Type B pancreatic cell (in vitro differentiated cells): ENCODE measurements at regions not wholly inside any gene's neighbourhood (a gene's known extent, or its start where the extent isn't known, plus 50 kb on each side); places are given as distances from the start of the nearest gene placed in this dataset.

Experiments
- DNase-seq: peaks from one replicate; pipeline ENCODE4 v3.0.0; 2021; ENCODE audit warnings: mixed read lengths; ENCODE audit not compliant: unreplicated experiment; ENCODE audit errors: extremely low spot score
- H3K27ac Mint-ChIP-seq: 2 replicates; pipeline ENCODE4 v1.8.0; 2021; ENCODE audit warnings: mild to moderate bottlenecking, mixed read lengths
- H3K27me3 Mint-ChIP-seq: 2 replicates; pipeline ENCODE4 v1.8.0; 2021; ENCODE audit warnings: mixed read lengths
- H3K36me3 Mint-ChIP-seq: 2 replicates; pipeline ENCODE4 v1.8.0; 2021; ENCODE audit warnings: mixed read lengths
- H3K4me1 Mint-ChIP-seq: one replicate; pipeline ENCODE4 v1.8.0; 2021; ENCODE audit warnings: mixed read lengths; ENCODE audit not compliant: unreplicated experiment
- H3K4me3 Mint-ChIP-seq: 2 replicates; pipeline ENCODE4 v1.8.0; 2021; ENCODE audit warnings: mild to moderate bottlenecking, mixed read lengths
- H3K9me3 Mint-ChIP-seq: 2 replicates; pipeline ENCODE4 v1.8.0; 2021; ENCODE audit warnings: mixed read lengths
- TF ChIP-seq, protein P1 (sequence below): fragments of 200-600 bp; sonication (generic); conservative IDR thresholded peaks from 2 replicates; pipeline ENCODE4 v1.5.0; 2021; ENCODE audit warnings: antibody characterized with exemption, mild to moderate bottlenecking

DNA sequence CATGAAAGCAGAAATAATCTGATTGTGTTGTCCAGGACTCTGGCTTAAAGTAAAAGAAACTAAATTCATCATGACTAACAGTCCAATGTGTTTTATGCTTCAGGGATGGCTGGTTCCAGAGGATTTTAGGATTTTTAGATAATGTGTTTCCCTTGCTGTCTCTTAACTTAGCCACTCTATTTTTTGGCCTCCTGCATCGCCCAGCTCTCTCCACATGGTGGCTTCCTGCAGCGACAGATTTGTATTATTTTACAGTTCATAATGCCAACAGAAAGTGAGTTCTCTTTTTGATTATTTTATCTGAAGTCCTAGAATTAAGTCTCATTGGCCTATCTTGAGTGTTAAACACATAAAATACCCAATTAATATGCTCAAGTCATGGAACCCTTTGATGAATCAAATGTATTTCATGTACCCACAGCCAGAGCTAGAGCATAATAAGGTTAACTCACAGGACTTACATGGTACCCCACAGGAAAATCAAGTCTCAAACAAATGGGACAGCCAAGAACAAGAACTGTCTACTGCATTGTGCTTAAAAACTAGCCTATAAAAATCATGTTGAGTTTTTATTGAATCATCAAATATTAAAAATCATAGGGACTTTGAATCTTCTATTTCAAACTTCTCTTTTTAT lies 582.5 kb downstream of the DOK5 start:
- H3K36me3 Mint-ChIP-seq: no peaks in the 10 kb centered on the region
- H3K27me3 Mint-ChIP-seq: peaks cover 7% of the 10 kb centered on the region
- TF ChIP-seq, protein P1, sequence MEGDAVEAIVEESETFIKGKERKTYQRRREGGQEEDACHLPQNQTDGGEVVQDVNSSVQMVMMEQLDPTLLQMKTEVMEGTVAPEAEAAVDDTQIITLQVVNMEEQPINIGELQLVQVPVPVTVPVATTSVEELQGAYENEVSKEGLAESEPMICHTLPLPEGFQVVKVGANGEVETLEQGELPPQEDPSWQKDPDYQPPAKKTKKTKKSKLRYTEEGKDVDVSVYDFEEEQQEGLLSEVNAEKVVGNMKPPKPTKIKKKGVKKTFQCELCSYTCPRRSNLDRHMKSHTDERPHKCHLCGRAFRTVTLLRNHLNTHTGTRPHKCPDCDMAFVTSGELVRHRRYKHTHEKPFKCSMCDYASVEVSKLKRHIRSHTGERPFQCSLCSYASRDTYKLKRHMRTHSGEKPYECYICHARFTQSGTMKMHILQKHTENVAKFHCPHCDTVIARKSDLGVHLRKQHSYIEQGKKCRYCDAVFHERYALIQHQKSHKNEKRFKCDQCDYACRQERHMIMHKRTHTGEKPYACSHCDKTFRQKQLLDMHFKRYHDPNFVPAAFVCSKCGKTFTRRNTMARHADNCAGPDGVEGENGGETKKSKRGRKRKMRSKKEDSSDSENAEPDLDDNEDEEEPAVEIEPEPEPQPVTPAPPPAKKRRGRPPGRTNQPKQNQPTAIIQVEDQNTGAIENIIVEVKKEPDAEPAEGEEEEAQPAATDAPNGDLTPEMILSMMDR: peak; percentile 67
- H3K27ac Mint-ChIP-seq: no peak overlapping the region
- no peak overlapping the region for H3K4me3 Mint-ChIP-seq
- H3K4me1 Mint-ChIP-seq: no peaks in the 10 kb centered on the region
- DNase-seq: no peak
- H3K9me3 Mint-ChIP-seq: no peaks in the 10 kb centered on the region

DNA sequence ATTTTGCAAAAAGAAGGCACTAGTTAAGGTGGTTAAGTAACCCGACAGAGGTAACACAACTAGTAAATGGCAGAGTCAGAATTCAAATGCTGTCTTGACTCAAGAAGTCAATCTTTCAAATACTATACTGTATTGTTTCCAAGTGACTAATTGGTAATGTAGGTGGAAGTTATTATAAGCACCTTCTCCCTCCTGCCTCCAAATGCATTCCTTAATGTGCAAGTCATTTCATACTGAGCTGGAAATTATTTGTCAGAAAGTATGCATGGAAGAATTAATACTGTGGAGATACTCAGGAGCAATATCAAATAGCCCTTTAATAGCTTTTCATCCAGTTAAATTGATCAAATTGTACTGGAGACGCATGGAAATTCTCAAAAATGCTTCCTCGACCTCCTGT lies 579.1 kb downstream of the DOK5 start:
- Mint-ChIP-seq H3K9me3 (no peaks in the 10 kb centered on the region), H3K4me3 (no peak overlapping the region), H3K27me3 (peaks cover 7% of the 10 kb centered on the region), H3K27ac (no peak overlapping the region), H3K4me1 (no peaks in the 10 kb centered on the region), H3K36me3 (no peaks in the 10 kb centered on the region)
- DNase-seq: no peak
- TF ChIP-seq, protein P1: no peak

DNA sequence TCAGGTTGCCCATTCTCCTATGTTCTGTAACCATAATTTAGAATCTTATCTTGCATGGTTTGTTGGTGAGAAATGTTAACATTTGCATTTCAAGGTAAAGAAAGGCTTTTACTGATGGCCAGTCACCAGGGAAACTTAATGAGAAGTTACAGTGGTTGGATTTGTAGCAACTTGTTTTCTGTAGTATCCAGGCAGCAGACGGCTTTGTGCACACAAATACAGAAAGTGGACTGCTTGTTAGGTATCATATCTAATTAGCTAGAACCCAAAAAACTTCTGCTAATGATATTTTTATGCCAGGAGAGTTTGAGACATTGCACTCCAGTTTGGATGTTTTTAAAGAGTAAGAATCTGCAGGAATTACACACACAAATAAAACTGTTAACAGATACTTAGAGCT lies 578.0 kb downstream of the DOK5 start:
- peaks cover 7% of the 10 kb centered on the region for H3K27me3 Mint-ChIP-seq
- no peaks in the 10 kb centered on the region for H3K4me1 Mint-ChIP-seq

DNA sequence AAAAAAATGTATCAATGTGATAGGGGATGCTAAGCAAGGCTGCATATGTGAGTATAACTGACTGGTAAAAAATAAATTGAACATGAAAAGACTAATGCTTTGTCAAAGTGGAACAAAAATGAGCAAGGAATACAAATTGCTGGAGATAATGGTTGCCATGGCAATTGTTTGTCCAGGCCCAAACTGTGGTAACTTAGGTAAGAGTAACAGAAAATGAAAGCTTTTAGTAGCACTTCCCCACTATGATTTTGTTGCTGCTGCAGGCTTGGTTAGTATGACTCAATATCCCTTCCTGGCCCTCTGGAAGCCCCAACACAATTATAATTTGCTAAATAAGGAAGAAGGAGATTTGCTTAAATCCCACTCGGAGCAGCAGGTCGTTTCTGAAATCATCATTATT lies 577.1 kb downstream of the DOK5 start:
- TF ChIP-seq, protein P1: no peak
- no peak for DNase-seq
- no peak overlapping the region for H3K4me3 Mint-ChIP-seq
- peaks cover 7% of the 10 kb centered on the region for H3K27me3 Mint-ChIP-seq
- H3K36me3 Mint-ChIP-seq: no peaks in the 10 kb centered on the region
- no peak overlapping the region for H3K27ac Mint-ChIP-seq
- H3K4me1 Mint-ChIP-seq: no peaks in the 10 kb centered on the region
- no peaks in the 10 kb centered on the region for H3K9me3 Mint-ChIP-seq

More for the DNA sequence above, 578.0 kb downstream of the DOK5 start:
- Mint-ChIP-seq H3K9me3 (no peaks in the 10 kb centered on the region), H3K36me3 (no peaks in the 10 kb centered on the region), H3K4me3 (no peak overlapping the region), H3K27ac (no peak overlapping the region)
- TF ChIP-seq, protein P1: no peak
- DNase-seq: no peak

DNA sequence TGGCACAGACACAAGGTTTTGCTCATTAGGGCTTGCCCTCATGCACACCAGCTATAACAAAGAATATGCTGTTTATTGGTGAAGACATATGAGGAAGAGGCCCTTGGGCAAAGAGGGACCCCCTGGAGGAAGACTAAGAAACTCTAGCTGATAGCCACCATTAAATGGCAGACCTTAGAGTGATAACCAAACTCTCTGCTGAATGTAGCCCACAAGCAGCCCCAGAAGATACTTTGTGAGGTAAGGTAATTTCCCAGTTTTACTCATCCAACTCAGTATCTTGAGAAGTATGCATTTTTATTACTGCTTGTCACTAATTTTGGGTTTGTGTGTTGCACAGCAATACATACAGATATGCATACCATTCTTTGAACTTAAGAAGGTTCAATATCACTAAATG lies 563.3 kb downstream of the DOK5 start:
- H3K27me3 Mint-ChIP-seq: peaks cover 4% of the 10 kb centered on the region
- no peaks in the 10 kb centered on the region for H3K4me1 Mint-ChIP-seq
- peaks cover 6% of the 10 kb centered on the region for H3K9me3 Mint-ChIP-seq
- H3K27ac Mint-ChIP-seq: no peak overlapping the region
- no peak overlapping the region for H3K4me3 Mint-ChIP-seq
- no peaks in the 10 kb centered on the region for H3K36me3 Mint-ChIP-seq
- TF ChIP-seq, protein P1: no peak
- no peak for DNase-seq

DNA sequence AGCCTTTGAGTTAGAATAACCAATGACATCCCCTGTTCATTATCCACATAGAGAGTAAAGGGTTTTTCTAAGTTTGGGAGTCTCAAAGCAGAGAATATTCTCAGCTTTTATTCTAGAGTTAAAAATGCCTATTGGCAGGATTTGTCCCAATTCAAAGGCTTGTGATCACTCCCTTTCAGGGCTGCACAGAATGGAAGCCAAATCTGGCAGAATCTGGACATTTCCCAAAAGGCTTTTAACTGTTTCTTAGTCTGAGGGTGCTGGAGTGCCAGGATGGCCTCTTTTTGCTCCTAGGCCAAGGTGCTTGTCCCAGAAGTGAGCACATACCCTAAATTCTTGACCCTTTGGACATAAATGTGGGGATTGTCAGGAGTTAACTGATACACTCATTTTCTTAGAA lies 556.6 kb downstream of the DOK5 start:
- peaks cover 4% of the 10 kb centered on the region for H3K27me3 Mint-ChIP-seq
- no peak overlapping the region for H3K4me3 Mint-ChIP-seq
- no peak overlapping the region for H3K27ac Mint-ChIP-seq
- DNase-seq: no peak
- no peaks in the 10 kb centered on the region for H3K4me1 Mint-ChIP-seq
- no peaks in the 10 kb centered on the region for H3K36me3 Mint-ChIP-seq
- TF ChIP-seq, protein P1: no peak
- peaks cover 1% of the 10 kb centered on the region for H3K9me3 Mint-ChIP-seq
